ENCODE measurements at regions not wholly inside any gene's neighbourhood (a gene's known extent, or its start where the extent isn't known, plus 50 kb on each side); places are given as distances from the start of the nearest gene placed in this dataset.

DNA sequence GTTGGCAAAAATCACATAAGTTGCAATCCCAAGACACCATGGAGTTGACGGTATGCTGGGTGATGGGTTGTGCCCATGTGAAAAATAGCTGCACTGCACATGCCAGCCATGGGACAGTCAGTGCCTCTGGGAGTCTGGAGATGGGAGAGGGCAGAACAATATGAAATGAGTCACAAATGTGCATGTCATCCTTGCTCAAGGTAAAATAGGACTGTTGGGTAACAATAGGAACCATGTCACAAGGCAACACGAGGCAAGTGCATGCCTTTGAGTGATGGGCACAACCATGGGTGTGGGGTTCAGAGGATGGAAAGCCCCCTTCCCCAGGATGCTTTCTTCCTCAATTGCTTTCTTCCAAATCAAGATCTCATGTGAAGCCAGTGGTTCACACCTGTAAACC, 70.5 kb upstream of the PIM1 start:
- no peaks in the 10 kb centered on the region for H3K79me2 ChIP-seq (ENCODE audit: insufficient read depth, low read depth)
- no peak overlapping the region for H2AFZ ChIP-seq (ENCODE audit: low read depth)
- no peak overlapping the region for H3K4me2 ChIP-seq
- H3K9ac ChIP-seq, result no peak overlapping the region
- H3K27me3 ChIP-seq (ENCODE audit: insufficient read depth, low read depth), result no peaks in the 10 kb centered on the region
- no peaks in the 10 kb centered on the region for H3K36me3 ChIP-seq (ENCODE audit: insufficient read depth)
- TF ChIP-seq, protein P1, sequence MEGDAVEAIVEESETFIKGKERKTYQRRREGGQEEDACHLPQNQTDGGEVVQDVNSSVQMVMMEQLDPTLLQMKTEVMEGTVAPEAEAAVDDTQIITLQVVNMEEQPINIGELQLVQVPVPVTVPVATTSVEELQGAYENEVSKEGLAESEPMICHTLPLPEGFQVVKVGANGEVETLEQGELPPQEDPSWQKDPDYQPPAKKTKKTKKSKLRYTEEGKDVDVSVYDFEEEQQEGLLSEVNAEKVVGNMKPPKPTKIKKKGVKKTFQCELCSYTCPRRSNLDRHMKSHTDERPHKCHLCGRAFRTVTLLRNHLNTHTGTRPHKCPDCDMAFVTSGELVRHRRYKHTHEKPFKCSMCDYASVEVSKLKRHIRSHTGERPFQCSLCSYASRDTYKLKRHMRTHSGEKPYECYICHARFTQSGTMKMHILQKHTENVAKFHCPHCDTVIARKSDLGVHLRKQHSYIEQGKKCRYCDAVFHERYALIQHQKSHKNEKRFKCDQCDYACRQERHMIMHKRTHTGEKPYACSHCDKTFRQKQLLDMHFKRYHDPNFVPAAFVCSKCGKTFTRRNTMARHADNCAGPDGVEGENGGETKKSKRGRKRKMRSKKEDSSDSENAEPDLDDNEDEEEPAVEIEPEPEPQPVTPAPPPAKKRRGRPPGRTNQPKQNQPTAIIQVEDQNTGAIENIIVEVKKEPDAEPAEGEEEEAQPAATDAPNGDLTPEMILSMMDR (conservative IDR thresholded peaks at IDR 0.05; ENCODE audit: low read depth, low read length), result no peak
- H3K27ac ChIP-seq, result no peak overlapping the region
- no peaks in the 10 kb centered on the region for H4K20me1 ChIP-seq (ENCODE audit: insufficient read depth)
- H3K4me3 ChIP-seq (IDR thresholded peaks at IDR 0.05; ENCODE audit: insufficient read depth, low read depth, low read length), result no peak overlapping the region
- H3K4me1 ChIP-seq (ENCODE audit: low read depth, poor library complexity, severe bottlenecking), result peaks cover 85% of the 10 kb centered on the region

DNA sequence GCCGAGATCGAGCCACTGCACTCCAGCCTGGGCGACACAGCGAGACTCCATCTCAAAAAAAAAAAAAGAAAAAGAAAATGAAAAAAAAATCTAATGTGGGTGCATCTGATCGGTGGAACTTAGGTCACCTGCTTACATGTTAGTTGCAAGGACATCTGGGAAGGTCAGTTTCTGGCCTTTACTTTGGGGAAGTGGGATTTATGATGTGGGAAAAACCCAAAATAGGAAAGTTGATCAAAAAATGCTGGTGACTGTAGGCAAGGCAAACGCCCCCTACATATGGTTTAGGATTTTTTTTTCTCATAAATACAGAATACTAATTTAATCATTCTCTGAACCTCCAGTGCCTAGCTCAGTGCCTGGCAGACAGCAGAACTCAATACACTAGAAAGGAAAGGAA, 69.2 kb upstream of the PIM1 start:
- Histone ChIP-seq H3K4me3 (IDR thresholded peaks at IDR 0.05; ENCODE audit: insufficient read depth, low read depth, low read length) (no peak overlapping the region), H3K36me3 (ENCODE audit: insufficient read depth) (no peaks in the 10 kb centered on the region), H3K79me2 (ENCODE audit: insufficient read depth, low read depth) (no peaks in the 10 kb centered on the region), H2AFZ (ENCODE audit: low read depth) (no peak overlapping the region), H3K27me3 (ENCODE audit: insufficient read depth, low read depth) (no peaks in the 10 kb centered on the region), H3K27ac (peak overlapping the region; percentile 97; the same call in 1 of the 2 replicates), H4K20me1 (ENCODE audit: insufficient read depth) (no peaks in the 10 kb centered on the region), H3K9ac (no peak overlapping the region), H3K4me1 (ENCODE audit: low read depth, poor library complexity, severe bottlenecking) (peaks cover 85% of the 10 kb centered on the region), H3K4me2 (no peak overlapping the region; the same call in 1 of the 2 replicates)
- TF ChIP-seq, protein P1 (conservative IDR thresholded peaks at IDR 0.05; ENCODE audit: low read depth, low read length), result no peak

DNA sequence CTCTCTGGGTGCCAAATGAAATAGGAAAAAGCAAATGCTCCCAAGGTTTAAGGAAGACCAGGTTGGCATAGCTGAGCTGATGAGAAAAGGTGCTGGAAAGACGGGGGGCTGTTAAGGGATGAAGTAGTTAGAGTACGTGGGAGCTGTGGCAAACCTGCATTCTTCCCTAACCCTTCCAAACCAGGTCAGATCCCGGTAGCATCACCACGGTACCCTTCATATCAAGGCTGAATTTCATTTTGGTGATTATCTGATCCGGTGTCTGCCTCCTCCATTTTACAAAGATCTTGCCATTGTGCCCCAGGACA, 68.0 kb upstream of the PIM1 start:
- TF ChIP-seq, protein P1 (conservative IDR thresholded peaks at IDR 0.05; ENCODE audit: low read depth, low read length), result no peak
- H3K79me2 ChIP-seq (ENCODE audit: insufficient read depth, low read depth), result no peaks in the 10 kb centered on the region
- H4K20me1 ChIP-seq (ENCODE audit: insufficient read depth), result no peaks in the 10 kb centered on the region
- peak overlapping the region; percentile 78 for H3K9ac ChIP-seq
- H3K27me3 ChIP-seq (ENCODE audit: insufficient read depth, low read depth), result no peaks in the 10 kb centered on the region
- no peaks in the 10 kb centered on the region for H3K36me3 ChIP-seq (ENCODE audit: insufficient read depth)
- H3K4me3 ChIP-seq (IDR thresholded peaks at IDR 0.05; ENCODE audit: insufficient read depth, low read depth, low read length), result no peak overlapping the region
- H3K4me1 ChIP-seq (ENCODE audit: low read depth, poor library complexity, severe bottlenecking), result peaks cover 87% of the 10 kb centered on the region
- peak overlapping the region; percentile 97 for H3K27ac ChIP-seq
- H3K4me2 ChIP-seq, result peak overlapping the region; percentile 98
- peak overlapping the region; percentile 2; the same call in 1 of the 2 replicates for H2AFZ ChIP-seq (ENCODE audit: low read depth)

DNA sequence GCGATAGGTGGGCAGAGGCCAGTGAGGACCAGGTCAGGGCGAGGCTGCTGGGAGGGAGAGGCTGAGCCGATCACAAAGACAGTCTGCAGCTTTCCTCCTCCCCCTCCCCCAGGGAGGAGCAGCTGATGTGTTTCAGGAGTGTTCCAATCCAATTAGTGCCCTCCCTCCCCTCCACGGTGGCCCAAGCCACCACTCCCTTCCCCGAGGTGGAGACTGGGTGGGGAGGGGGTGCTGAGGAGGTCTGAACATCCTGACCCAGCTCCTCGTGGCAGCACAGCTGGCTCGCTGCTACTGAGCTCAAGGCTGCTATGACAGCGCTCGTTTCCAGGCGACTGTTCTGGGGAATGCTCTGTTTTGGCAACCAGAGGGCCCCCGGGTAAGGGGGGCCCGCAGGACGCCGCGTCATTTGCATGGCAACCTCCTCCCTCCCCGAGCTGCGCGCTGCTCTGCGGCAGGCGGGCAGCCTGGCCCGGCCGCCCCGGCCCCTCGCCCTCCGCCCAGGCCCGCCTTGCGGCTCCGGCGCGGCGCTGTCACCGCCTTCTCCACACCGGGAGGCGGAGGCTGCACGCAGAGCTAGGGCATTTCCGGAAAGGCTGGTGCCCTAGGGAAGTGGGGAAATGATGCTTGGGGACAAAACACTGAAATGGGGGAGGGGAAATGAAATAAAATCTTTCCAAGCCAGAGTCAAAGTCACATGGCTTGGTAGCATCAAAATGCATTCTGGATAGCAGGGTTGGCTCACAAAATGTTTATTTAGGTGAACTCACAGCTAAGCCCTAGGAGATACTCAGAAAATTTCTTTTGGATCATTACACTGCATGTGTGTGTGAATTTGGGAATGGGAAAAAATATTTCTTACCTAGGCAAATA, 67.4 kb upstream of the PIM1 start:
- H3K9ac ChIP-seq, result peak overlapping the region; percentile 78
- no peaks in the 10 kb centered on the region for H3K27me3 ChIP-seq (ENCODE audit: insufficient read depth, low read depth)
- H3K27ac ChIP-seq, result peak overlapping the region; percentile 97
- no peaks in the 10 kb centered on the region for H3K79me2 ChIP-seq (ENCODE audit: insufficient read depth, low read depth)
- H3K4me3 ChIP-seq (IDR thresholded peaks at IDR 0.05; ENCODE audit: insufficient read depth, low read depth, low read length), result no peak overlapping the region
- H3K4me2 ChIP-seq, result peak overlapping the region; percentile 98
- TF ChIP-seq, protein P1 (conservative IDR thresholded peaks at IDR 0.05; ENCODE audit: low read depth, low read length), result no peak
- H2AFZ ChIP-seq (ENCODE audit: low read depth), result peak overlapping the region; percentile 38; the same call in 1 of the 2 replicates
- no peaks in the 10 kb centered on the region for H4K20me1 ChIP-seq (ENCODE audit: insufficient read depth)
- H3K4me1 ChIP-seq (ENCODE audit: low read depth, poor library complexity, severe bottlenecking), result peaks cover 82% of the 10 kb centered on the region
- no peaks in the 10 kb centered on the region for H3K36me3 ChIP-seq (ENCODE audit: insufficient read depth)

Measured in KMS-11 (cell line).